GM18499 (cell line): ENCODE measurements at regions not wholly inside any gene's neighbourhood (a gene's known extent, or its start where the extent isn't known, plus 50 kb on each side); places are given as distances from the start of the nearest gene placed in this dataset.

Experiments
- ATAC-seq: cut with Tn5 transposase; IDR thresholded peaks from one replicate; pipeline ENCODE4 v1.9.1; 2021; ENCODE audit warnings: moderate number of reproducible peaks; ENCODE audit not compliant: insufficient read depth, unreplicated experiment

GRCh38 chr1:61627365-61627764, 97.6 kb downstream of the TM2D1 start:
- ATAC-seq: no peak

DNA sequence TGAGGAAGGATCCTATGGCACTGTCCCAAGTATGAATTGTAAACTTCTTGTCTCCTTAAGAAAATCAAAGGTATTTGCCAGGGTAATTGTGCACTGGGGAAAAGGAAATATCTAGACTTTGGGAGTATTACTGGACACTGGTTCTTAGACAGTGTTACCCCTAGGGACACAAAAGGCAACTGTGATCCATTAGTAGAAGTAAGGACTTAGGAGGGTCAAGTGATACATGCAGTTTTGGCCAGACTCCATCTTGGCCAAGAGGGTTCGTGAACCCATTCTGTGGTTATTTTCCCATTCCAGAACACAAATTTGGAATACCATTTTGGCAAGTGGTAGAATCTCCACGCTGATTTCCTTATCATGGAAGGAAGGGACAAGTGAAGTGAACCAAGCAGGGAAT, 98.1 kb downstream of the TM2D1 start:
- no peak for ATAC-seq

- no peak for ATAC-seq
Measured at GRCh38 chr1:61623852-61624251, 101.1 kb downstream of the TM2D1 start.

- ATAC-seq: no peak
Measured at GRCh38 chr1:61620536-61620935, 104.4 kb downstream of the TM2D1 start.

DNA sequence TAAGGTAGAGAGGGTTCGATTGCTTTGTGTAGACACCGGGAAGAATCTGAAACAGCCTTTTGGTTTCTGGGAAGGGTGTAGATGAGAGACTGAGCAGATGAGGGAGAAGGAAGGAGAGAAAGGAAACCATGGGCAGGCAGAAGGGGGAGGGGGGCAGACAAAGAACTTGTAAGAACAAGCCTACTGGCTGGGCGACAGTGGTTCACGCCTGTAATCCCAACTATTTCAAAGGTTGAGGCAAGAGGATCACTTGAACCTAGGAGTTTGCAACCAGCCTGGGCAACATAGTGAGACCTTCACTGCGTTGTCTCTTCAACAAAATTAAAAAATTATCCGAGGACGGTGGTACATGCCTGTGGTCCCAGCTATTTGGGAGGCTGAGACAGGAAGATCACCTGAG, 106.2 kb downstream of the TM2D1 start:
- ATAC-seq: no peak

DNA sequence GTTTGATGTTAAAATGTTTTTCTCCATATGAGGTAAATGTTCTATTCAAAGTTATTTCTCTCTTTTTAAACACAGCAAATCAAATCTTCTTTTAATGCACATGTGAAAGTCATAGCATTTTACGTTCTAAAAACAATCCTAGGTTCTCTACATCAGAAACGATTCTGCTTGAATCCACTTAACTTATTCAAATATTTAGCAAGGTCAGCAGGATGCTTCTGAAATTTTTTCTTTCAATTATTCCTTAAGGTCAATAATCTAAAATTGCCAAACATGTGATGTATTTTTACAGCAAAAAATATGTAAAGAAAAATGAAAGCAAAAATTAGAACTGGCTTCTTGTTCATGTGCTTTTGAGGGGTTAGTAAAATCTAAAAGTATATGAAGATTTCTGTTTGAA, 106.7 kb downstream of the TM2D1 start:
- no peak for ATAC-seq

- ATAC-seq: no peak
Measured at GRCh38 chr1:61616830-61617229, 108.1 kb downstream of the TM2D1 start.

GRCh38 chr1:61612602-61613001, 112.3 kb downstream of the TM2D1 start:
- ATAC-seq: no peak

GRCh38 chr1:61609040-61609439, 115.9 kb downstream of the TM2D1 start:
- no peak for ATAC-seq

DNA sequence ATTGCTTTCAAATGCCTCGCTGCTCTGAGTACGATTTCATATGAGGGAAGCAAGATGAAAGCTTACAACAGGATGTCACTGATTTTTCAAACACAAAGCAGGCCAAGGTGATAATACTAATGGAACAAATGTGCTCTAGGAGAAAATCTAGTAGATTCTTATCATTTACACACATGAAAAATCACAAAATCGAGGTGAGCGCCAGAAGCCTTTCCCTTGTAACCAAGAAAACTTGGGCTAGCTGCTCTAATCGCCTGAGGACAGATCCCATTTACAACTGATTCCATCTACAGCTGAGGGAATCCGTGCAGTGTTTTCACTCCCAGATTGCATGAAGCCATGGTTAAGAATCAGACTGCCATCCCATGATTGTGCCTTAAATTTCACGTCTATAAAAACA, 117.5 kb downstream of the TM2D1 start:
- ATAC-seq: no peak

- ATAC-seq: no peak
Measured at GRCh38 chr1:61606448-61607312, 118.3 kb downstream of the TM2D1 start.

DNA sequence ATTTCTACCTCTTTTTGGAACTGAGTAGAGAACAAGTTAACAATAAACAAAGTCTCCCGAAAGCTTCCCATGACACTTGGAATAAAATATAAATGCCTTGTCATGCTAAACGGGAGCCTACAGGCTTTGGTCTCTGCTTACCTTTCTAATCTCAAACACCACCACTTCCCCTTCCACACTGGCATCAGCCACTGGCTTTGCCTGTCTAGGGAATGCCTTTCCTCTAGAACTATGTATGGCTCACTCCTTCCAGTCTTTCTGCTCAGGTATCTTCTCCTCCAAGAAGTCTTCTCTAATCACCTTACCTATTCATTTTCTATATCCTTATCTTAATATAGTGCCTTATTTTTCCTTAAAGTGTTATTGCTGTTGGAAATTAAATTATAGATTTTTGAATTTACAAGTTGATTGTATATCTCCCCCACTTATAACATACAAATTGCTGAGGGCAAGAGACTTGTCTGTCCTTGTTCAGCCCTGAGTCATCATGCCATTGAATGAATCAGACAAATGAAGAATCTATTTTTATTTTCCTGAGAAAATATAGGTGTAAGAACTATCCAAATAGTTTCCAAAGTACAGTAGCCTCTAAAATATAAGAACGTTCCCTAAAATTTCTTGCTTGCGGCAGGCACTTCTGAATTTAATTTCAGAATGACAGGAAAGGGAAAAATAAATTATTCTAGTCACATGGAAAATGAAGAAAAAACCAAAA, 119.2 kb downstream of the TM2D1 start:
- ATAC-seq: no peak

- ATAC-seq: no peak
Measured at GRCh38 chr1:61604684-61605083, 120.3 kb downstream of the TM2D1 start.

DNA sequence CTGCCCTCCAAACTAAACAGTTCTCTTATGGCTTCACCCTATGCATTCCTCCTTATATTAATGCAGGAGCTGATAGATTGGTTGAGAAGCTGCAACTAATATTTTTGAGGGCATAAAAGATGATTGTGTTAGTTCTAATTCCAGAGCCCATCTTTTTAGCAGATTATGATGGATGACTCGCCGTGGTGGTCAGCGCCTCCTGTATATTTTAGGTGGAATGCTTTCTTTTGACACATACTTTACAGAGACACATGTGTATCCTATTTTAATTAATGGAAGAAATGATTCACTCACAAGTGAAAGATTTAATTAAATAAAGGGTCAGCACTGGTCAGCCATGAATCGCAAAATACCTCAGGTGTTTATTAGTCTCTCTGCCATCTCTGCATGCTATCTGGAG, 120.7 kb downstream of the TM2D1 start:
- no peak for ATAC-seq

GRCh38 chr1:61602663-61603062, 122.3 kb downstream of the TM2D1 start:
- ATAC-seq: no peak

GRCh38 chr1:61597601-61598000, 127.3 kb downstream of the TM2D1 start:
- no peak for ATAC-seq

GRCh38 chr1:61593331-61593730, 131.6 kb downstream of the TM2D1 start:
- ATAC-seq: no peak

- no peak for ATAC-seq
Measured at GRCh38 chr1:61591351-61591750, 133.6 kb downstream of the TM2D1 start.

GRCh38 chr1:61588736-61589672, 135.9 kb downstream of the TM2D1 start:
- ATAC-seq: peak; percentile 79

DNA sequence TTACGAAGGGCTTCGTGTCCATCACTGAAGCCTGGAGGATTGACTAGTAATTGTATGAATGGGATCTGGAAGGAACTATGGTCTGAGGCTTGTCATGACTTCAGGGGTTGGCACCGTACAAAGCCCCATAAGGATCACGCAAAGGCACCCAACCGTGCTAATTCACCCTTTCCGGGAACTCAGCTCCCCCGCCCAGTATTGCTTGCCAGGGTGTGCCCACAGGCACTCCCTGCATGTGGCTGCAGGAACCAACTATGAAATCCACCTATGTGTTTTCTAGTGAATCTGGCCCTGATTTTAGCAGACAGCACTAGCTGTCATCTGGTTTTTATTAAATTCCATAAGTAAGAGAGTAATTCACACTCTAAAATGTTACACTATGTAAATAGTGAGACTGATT, 139.2 kb downstream of the TM2D1 start:
- no peak for ATAC-seq

DNA sequence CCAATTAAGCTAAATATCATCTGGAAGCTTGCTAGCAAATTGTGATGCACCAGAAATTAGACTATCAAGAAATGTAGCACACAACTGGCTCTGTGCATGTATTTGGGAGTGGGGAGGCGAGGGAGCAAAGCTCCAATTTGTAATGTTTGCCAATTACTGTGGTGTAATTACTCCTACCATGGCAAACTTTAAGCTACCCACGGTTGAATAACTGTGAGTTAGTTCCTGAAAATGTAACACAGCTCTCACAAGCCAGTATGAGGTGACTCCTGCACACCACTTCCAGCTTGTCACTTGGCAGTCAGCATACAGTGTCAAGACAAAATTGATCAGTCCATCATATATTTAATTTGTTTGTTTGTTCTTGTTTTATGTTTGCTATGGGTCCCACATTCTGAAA, 141.2 kb downstream of the TM2D1 start:
- ATAC-seq: no peak
